Tibial nerve (tissue), 4 donors: ENCODE measurements at regions not wholly inside any gene's neighbourhood (a gene's known extent, or its start where the extent isn't known, plus 50 kb on each side); places are given as distances from the start of the nearest gene placed in this dataset.

Experiments used
- DNase-seq, 2 donors: peaks; one replicate each; pipeline ENCODE4 v3.0.0-alpha.2; 2019; ENCODE audit warnings: low spot score in 2 of 2
- H3K27ac ChIP-seq, 4 donors: fragments of 200-600 bp; sonication (generic) in 3 of 4; one replicate each; pipeline ENCODE4 v1.5.1; 2017 to 2019; ENCODE audit warnings: mild to moderate bottlenecking in 1 of 4
- H3K27me3 ChIP-seq, 2 donors: fragments of 200-600 bp; sonication (generic) in 1 of 2; one replicate each; pipeline versions ENCODE4 v1.5.1 to v1.6.0; 2017 to 2019
- H3K36me3 ChIP-seq, 3 donors: fragments of 200-600 bp; sonication (generic); one replicate each; pipeline ENCODE4 v1.5.1; 2018 to 2019
- H3K4me1 ChIP-seq, 4 donors: fragments of 200-600 bp; sonication (generic) in 3 of 4; one replicate each; pipeline ENCODE4 v1.5.1; 2017 to 2019
- H3K4me3 ChIP-seq, 4 donors: fragments of 200-600 bp; sonication (generic) in 3 of 4; one replicate each; pipeline ENCODE4 v1.5.1; 2017 to 2019; ENCODE audit warnings: mild to moderate bottlenecking in 1 of 4, moderate library complexity in 1 of 4
- H3K9me3 ChIP-seq, 4 donors: fragments of 200-600 bp; sonication (generic) in 3 of 4; one replicate each; pipeline ENCODE4 v1.5.1; 2017 to 2019
- CTCF ChIP-seq, 5 experiments: fragments of 200-600 bp in 3 of 5; fragments of 450-650 bp in 2 of 5; sonication (generic) in 3 of 5; IDR thresholded peaks; one replicate each; pipeline ENCODE4 v1.5.1; 2016 to 2019; ENCODE audit warnings: antibody characterized with exemption in 5 of 5, mild to moderate bottlenecking in 3 of 5, moderate library complexity in 2 of 5
- EP300 ChIP-seq, 2 donors: sonication (generic); formaldehyde crosslinking; IDR thresholded peaks; one replicate each; pipeline ENCODE4 v1.6.1; 2017; ENCODE audit warnings: antibody characterized with exemption in 2 of 2, mild to moderate bottlenecking in 1 of 2
- POLR2A ChIP-seq, 2 donors: fragments of 450-650 bp; IDR thresholded peaks; one replicate each; pipeline ENCODE4 v1.6.1; 2017; ENCODE audit warnings: antibody characterized with exemption in 2 of 2, mild to moderate bottlenecking in 2 of 2, moderate library complexity in 2 of 2
- WGBS, 2 donors: methylation state at CpG; one replicate each; pipeline ENCODE4 v1.1.5; 2018; 5-methylcytosine and 5-hydroxymethylcytosine counted together

DNA sequence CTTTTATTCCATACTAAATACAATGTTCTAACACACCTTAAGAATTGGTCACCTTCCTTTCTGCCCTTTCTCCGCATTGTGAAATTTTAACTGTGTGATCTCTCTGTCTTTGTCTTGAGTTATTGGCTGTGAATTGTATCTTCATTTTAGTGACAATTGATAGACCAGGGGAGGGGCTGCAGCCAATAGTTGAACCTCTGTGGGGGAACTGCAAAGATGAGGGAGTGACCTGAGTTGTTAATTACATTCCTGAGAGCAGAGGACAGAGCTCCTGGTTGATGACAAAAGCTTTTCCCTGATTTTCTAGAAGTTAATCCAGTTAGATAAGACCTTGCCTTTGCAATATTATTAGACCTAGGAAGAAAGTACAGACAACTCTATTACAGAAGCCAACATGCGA is 1535.7 kb downstream of the BRINP3 start:
- H3K4me1 ChIP-seq: no peaks in the 10 kb centered on the region
- no peak overlapping the region for H3K27ac ChIP-seq
- no peak for TF ChIP-seq CTCF (IDR thresholded peaks at IDR 0.05)
- TF ChIP-seq POLR2A (IDR thresholded peaks at IDR 0.05): no peak
- no peak for TF ChIP-seq EP300 (IDR thresholded peaks at IDR 0.05)
- DNase-seq: no peak
- no peaks in the 10 kb centered on the region for H3K36me3 ChIP-seq
- no peak overlapping the region for H3K4me3 ChIP-seq
- H3K9me3 ChIP-seq: no peaks in the 10 kb centered on the region
- 86 to 90% methylated on average over 2 of the region's 2 CpGs for WGBS, 2 donors
- no peaks in the 10 kb centered on the region for H3K27me3 ChIP-seq

GRCh38 chr1:188949701-188950100 is 1528.0 kb downstream of the BRINP3 start:
- Histone ChIP-seq H3K27ac (no peak overlapping the region), H3K9me3 (no peaks in the 10 kb centered on the region)
- no peak for DNase-seq

DNA sequence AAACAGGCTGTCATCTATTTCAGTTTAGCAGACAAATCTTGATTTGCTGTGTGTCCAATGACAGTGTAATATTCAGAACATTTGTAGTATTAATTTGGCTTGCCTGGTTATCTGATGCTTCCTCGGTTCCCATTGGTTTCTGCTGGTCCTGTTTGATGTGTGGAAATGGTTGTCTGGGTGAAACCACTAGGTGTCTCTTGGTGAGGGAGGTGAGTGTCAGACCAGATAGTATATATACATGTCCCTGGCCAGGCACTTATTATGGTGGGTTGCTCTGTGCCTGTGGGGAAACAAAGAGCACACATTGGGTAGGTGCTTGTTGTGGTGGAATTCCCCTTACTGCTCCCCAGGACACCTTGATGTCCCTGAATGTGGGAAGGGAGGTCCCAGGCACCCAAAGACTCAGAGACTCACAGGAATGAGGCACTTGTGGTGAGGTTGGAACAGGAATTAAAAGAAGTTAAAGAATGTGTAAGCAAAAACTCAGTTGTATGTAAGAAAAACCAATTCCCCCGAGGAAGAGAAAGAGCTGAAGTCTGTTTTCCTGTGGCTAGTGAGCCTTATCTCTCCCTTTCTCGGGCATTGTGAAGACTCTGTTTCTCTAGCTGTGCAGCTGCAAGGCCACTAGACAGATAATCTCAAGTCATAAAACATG is 1519.1 kb downstream of the BRINP3 start:
- H3K9me3 ChIP-seq: no peaks in the 10 kb centered on the region
- H3K4me1 ChIP-seq: no peaks in the 10 kb centered on the region
- no peak for DNase-seq
- H3K27me3 ChIP-seq: no peaks in the 10 kb centered on the region
- TF ChIP-seq CTCF (IDR thresholded peaks at IDR 0.05): no peak
- WGBS, 2 donors: 57 to 58% methylated on average over 3 of the region's 3 CpGs
- H3K4me3 ChIP-seq: no peak overlapping the region
- H3K27ac ChIP-seq: no peak overlapping the region
- H3K36me3 ChIP-seq: no peaks in the 10 kb centered on the region

More at GRCh38 chr1:188949701-188950100, 1528.0 kb downstream of the BRINP3 start:
- Histone ChIP-seq H3K27me3 (no peaks in the 10 kb centered on the region), H3K4me3 (no peak overlapping the region), H3K36me3 (no peaks in the 10 kb centered on the region), H3K4me1 (no peaks in the 10 kb centered on the region)
- no peak for TF ChIP-seq POLR2A (IDR thresholded peaks at IDR 0.05)
- no peak for TF ChIP-seq EP300 (IDR thresholded peaks at IDR 0.05)
- no peak for TF ChIP-seq CTCF (IDR thresholded peaks at IDR 0.05)

- 61 to 67% methylated on average over 9 of the region's 9 CpGs for WGBS, 2 donors
- Histone ChIP-seq H3K4me3 (no peak overlapping the region), H3K4me1 (no peaks in the 10 kb centered on the region), H3K9me3 (peaks cover 0 to 5% (median 0%) of the 10 kb centered on the region in 4 donors), H3K36me3 (no peaks in the 10 kb centered on the region), H3K27me3 (no peaks in the 10 kb centered on the region), H3K27ac (no peak overlapping the region)
- no peak for DNase-seq
- no peak for TF ChIP-seq POLR2A (IDR thresholded peaks at IDR 0.05)
- no peak for TF ChIP-seq EP300 (IDR thresholded peaks at IDR 0.05)
- no peak for TF ChIP-seq CTCF (IDR thresholded peaks at IDR 0.05)
Observed at GRCh38 chr1:188986745-188987417, 1490.8 kb downstream of the BRINP3 start.

GRCh38 chr1:188988589-188988988 is 1489.1 kb downstream of the BRINP3 start:
- TF ChIP-seq POLR2A (IDR thresholded peaks at IDR 0.05): no peak
- TF ChIP-seq EP300 (IDR thresholded peaks at IDR 0.05): no peak
- TF ChIP-seq CTCF (IDR thresholded peaks at IDR 0.05): no peak
- Histone ChIP-seq H3K36me3 (no peaks in the 10 kb centered on the region), H3K27me3 (no peaks in the 10 kb centered on the region), H3K27ac (no peak overlapping the region), H3K4me3 (no peak overlapping the region), H3K4me1 (no peaks in the 10 kb centered on the region), H3K9me3 (peaks cover 0 to 5% (median 0%) of the 10 kb centered on the region in 4 donors)
- DNase-seq: no peak
- WGBS, 2 donors: 63 to 67% methylated on average over 3 of the region's 3 CpGs
